ENCODE measurements at regions not wholly inside any gene's neighbourhood (a gene's known extent, or its start where the extent isn't known, plus 50 kb on each side); places are given as distances from the start of the nearest gene placed in this dataset.
"Not testable (repeated sequence)": the region's sequence is repeated elsewhere in the genome, so short reads cannot be mapped to it uniquely, and the experiment has no call there.

DNA sequence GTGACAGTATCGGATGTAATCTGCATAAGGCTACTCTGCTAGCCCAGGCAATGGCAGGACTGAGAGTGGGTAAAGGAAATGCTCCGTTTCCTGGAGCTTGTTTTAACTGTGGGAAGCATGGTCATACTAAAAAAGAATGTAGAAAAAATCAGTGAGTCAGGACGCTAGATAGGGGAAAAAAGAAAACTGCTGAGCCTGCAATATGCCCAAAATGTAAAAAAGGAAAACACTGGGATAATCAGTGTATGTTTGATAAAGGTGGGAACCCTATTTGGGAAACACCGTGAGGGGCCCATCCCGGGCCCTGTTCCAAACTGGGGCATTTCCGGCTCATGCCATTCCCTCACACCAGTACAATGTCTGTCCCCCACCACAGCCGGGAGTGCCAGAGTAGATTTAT lies 775.8 kb downstream of the ZPLD1 start:
- Histone ChIP-seq H3K36me3 (ENCODE audit: insufficient read depth, insufficient read length, low read length) (no peaks in the 10 kb centered on the region), H3K4me1 (ENCODE audit: insufficient read depth, insufficient read length) (no peaks in the 10 kb centered on the region), H3K9me3 (ENCODE audit: insufficient read depth, low read length) (no peaks in the 10 kb centered on the region), H3K27me3 (ENCODE audit: insufficient read depth, insufficient read length) (no peaks in the 10 kb centered on the region), H3K4me3 (ENCODE audit: insufficient read length, low read depth) (no peak overlapping the region), H3K9ac (ENCODE audit: insufficient read length, low read depth) (no peak overlapping the region)
- TF ChIP-seq YY1 (IDR thresholded peaks at IDR 0.05; ENCODE audit: insufficient read depth, insufficient read length) (no peak), SUZ12 (IDR thresholded peaks at IDR 0.05; ENCODE audit: extremely low read depth, insufficient read depth, insufficient read length) (no peak), ZNF274 (IDR thresholded peaks at IDR 0.05; ENCODE audit: low read depth, low read length) (no peak)
- DNase-seq (ENCODE audit: low read depth, low spot score) = no peak

DNA sequence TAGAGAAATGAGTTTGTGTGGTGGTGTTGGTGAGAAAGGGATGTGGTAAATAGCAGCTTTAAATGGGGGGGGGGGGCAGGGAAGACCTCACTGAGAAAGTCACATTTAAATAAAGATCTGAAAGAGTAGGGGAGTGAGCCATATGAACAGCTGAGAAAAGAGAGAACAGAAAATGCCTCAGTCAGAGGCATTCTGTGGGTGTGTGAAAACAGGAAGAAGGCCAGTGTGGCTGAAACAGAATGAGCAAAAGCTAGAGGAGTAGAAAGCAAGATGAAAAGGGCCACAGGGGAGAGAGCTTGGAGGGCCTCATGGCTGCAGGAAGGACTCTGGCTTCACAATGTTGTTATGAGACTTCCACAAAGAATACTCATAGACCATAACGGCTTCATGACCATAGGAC lies 783.3 kb downstream of the ZPLD1 start:
- no peak for DNase-seq (ENCODE audit: low read depth, low spot score)
- no peaks in the 10 kb centered on the region for H3K4me1 ChIP-seq (ENCODE audit: insufficient read depth, insufficient read length)

DNA sequence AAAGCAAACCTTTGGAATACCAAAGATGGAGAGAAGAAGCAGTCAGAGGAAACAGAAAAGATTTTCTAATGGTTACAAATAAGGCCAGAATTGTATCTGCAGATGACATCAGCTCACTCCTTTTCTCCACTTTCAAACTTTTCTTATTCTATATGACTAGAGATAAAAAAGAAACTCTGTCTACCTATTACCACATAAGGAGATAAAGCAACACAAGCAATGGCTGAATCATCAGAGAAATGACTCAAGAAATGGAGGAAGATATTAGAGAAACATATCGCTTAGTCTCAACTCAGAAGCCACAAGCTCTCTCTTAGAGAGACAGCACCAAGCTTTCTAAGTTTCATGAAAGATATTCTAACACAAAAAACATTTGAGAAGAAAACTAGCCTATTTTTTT lies 784.0 kb downstream of the ZPLD1 start:
- TF ChIP-seq ZNF274 (IDR thresholded peaks at IDR 0.05; ENCODE audit: low read depth, low read length) (no peak), YY1 (IDR thresholded peaks at IDR 0.05; ENCODE audit: insufficient read depth, insufficient read length) (no peak), SUZ12 (IDR thresholded peaks at IDR 0.05; ENCODE audit: extremely low read depth, insufficient read depth, insufficient read length) (no peak)
- Histone ChIP-seq H3K4me1 (ENCODE audit: insufficient read depth, insufficient read length) (no peaks in the 10 kb centered on the region), H3K27me3 (ENCODE audit: insufficient read depth, insufficient read length) (no peaks in the 10 kb centered on the region), H3K4me3 (ENCODE audit: insufficient read length, low read depth) (no peak overlapping the region), H3K9me3 (ENCODE audit: insufficient read depth, low read length) (peaks cover 6% of the 10 kb centered on the region; the same call in 1 of the 2 replicates), H3K9ac (ENCODE audit: insufficient read length, low read depth) (no peak overlapping the region), H3K36me3 (ENCODE audit: insufficient read depth, insufficient read length, low read length) (no peaks in the 10 kb centered on the region)
- no peak for DNase-seq (ENCODE audit: low read depth, low spot score)

More for the DNA sequence above, 783.3 kb downstream of the ZPLD1 start:
- no peaks in the 10 kb centered on the region for H3K27me3 ChIP-seq (ENCODE audit: insufficient read depth, insufficient read length)
- H3K9ac ChIP-seq (ENCODE audit: insufficient read length, low read depth) = no peak overlapping the region
- TF ChIP-seq YY1 (IDR thresholded peaks at IDR 0.05; ENCODE audit: insufficient read depth, insufficient read length) (no peak), SUZ12 (IDR thresholded peaks at IDR 0.05; ENCODE audit: extremely low read depth, insufficient read depth, insufficient read length) (no peak), ZNF274 (IDR thresholded peaks at IDR 0.05; ENCODE audit: low read depth, low read length) (no peak)
- H3K9me3 ChIP-seq (ENCODE audit: insufficient read depth, low read length) = peaks cover 6% of the 10 kb centered on the region; the same call in 1 of the 2 replicates
- H3K36me3 ChIP-seq (ENCODE audit: insufficient read depth, insufficient read length, low read length) = no peaks in the 10 kb centered on the region
- H3K4me3 ChIP-seq (ENCODE audit: insufficient read length, low read depth) = no peak overlapping the region

- Histone ChIP-seq H3K4me3 (ENCODE audit: insufficient read length, low read depth) (no peak overlapping the region), H3K9ac (ENCODE audit: insufficient read length, low read depth) (no peak overlapping the region), H3K9me3 (ENCODE audit: insufficient read depth, low read length) (no peaks in the 10 kb centered on the region), H3K27me3 (ENCODE audit: insufficient read depth, insufficient read length) (no peaks in the 10 kb centered on the region), H3K4me1 (ENCODE audit: insufficient read depth, insufficient read length) (no peaks in the 10 kb centered on the region), H3K36me3 (ENCODE audit: insufficient read depth, insufficient read length, low read length) (no peaks in the 10 kb centered on the region)
- no peak for DNase-seq (ENCODE audit: low read depth, low spot score)
- no peak for TF ChIP-seq YY1 (IDR thresholded peaks at IDR 0.05; ENCODE audit: insufficient read depth, insufficient read length)
- TF ChIP-seq ZNF274 (IDR thresholded peaks at IDR 0.05; ENCODE audit: low read depth, low read length) = no peak
These were observed 792.8 kb downstream of the ZPLD1 start for GRCh38 chr3:103227651-103228050.

- no peaks in the 10 kb centered on the region for H3K9me3 ChIP-seq (ENCODE audit: insufficient read depth, low read length)
- H3K9ac ChIP-seq (ENCODE audit: insufficient read length, low read depth) = no peak overlapping the region
- H3K27me3 ChIP-seq (ENCODE audit: insufficient read depth, insufficient read length) = no peaks in the 10 kb centered on the region
- TF ChIP-seq YY1 (IDR thresholded peaks at IDR 0.05; ENCODE audit: insufficient read depth, insufficient read length) (no peak), SUZ12 (IDR thresholded peaks at IDR 0.05; ENCODE audit: extremely low read depth, insufficient read depth, insufficient read length) (no peak), ZNF274 (IDR thresholded peaks at IDR 0.05; ENCODE audit: low read depth, low read length) (no peak)
- no peaks in the 10 kb centered on the region for H3K4me1 ChIP-seq (ENCODE audit: insufficient read depth, insufficient read length)
- H3K4me3 ChIP-seq (ENCODE audit: insufficient read length, low read depth) = no peak overlapping the region
- no peak for DNase-seq (ENCODE audit: low read depth, low spot score)
- no peaks in the 10 kb centered on the region for H3K36me3 ChIP-seq (ENCODE audit: insufficient read depth, insufficient read length, low read length)
These were observed 812.6 kb downstream of the ZPLD1 start for GRCh38 chr3:103247459-103247858.

DNA sequence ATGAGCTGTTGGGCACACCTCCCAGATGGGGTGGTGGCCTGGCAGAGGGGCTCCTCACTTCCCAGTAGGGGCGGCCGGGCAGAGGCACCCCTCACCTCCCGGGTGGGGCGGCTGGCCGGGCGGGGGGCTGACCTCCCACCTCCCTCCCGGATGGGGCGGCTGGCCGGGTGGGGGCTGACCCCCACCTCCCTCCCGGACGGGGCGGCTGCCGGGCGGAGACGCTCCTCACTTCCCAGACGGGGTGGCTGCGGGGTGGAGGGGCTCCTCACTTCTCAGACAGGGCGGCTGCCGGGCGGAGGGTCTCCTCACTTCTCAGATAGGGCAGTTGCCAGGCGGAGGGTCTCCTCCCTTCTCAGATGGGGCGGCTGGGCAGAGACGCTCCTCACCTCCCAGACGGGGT lies 820.0 kb downstream of the ZPLD1 start:
- DNase-seq (ENCODE audit: low read depth, low spot score); H3K4me3 ChIP-seq (ENCODE audit: insufficient read length, low read depth); H3K4me1 ChIP-seq (ENCODE audit: insufficient read depth, insufficient read length); H3K27me3 ChIP-seq (ENCODE audit: insufficient read depth, insufficient read length); H3K9ac ChIP-seq (ENCODE audit: insufficient read length, low read depth); H3K9me3 ChIP-seq (ENCODE audit: insufficient read depth, low read length); H3K36me3 ChIP-seq (ENCODE audit: insufficient read depth, insufficient read length, low read length): not testable (repeated sequence)

DNA sequence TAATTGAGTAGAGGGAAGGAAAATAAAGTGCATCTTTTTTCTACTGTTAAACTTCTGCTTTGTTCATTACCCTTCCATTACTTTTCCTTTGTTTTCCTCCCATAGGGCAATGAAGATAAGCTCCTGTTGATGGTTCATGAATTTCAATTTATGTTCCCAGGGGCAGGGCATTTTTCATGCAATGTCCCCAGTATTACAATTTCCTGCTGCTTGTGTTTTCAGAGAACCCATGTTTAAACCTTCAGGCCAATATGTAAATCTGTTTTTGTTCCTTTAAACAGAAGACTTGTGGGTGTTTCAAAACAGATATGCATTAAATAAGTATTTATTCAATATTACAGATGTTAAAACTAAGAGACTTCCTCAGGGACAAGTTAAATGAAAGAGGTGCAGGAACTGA lies 834.5 kb downstream of the ZPLD1 start:
- Histone ChIP-seq H3K9ac (ENCODE audit: insufficient read length, low read depth) (no peak overlapping the region), H3K4me1 (ENCODE audit: insufficient read depth, insufficient read length) (no peaks in the 10 kb centered on the region), H3K9me3 (ENCODE audit: insufficient read depth, low read length) (peaks cover 26% of the 10 kb centered on the region; the same call in 1 of the 2 replicates), H3K27me3 (ENCODE audit: insufficient read depth, insufficient read length) (no peaks in the 10 kb centered on the region), H3K36me3 (ENCODE audit: insufficient read depth, insufficient read length, low read length) (no peaks in the 10 kb centered on the region), H3K4me3 (ENCODE audit: insufficient read length, low read depth) (no peak overlapping the region)
- DNase-seq (ENCODE audit: low read depth, low spot score) = no peak
- TF ChIP-seq ZNF274 (IDR thresholded peaks at IDR 0.05; ENCODE audit: low read depth, low read length) = no peak
- TF ChIP-seq YY1 (IDR thresholded peaks at IDR 0.05; ENCODE audit: insufficient read depth, insufficient read length) = no peak

GRCh38 chr3:103271575-103271974 lies 836.8 kb downstream of the ZPLD1 start:
- Histone ChIP-seq H3K4me1 (ENCODE audit: insufficient read depth, insufficient read length) (no peaks in the 10 kb centered on the region), H3K36me3 (ENCODE audit: insufficient read depth, insufficient read length, low read length) (no peaks in the 10 kb centered on the region), H3K4me3 (ENCODE audit: insufficient read length, low read depth) (no peak overlapping the region), H3K9me3 (ENCODE audit: insufficient read depth, low read length) (peaks cover 26% of the 10 kb centered on the region; the same call in 1 of the 2 replicates), H3K27me3 (ENCODE audit: insufficient read depth, insufficient read length) (no peaks in the 10 kb centered on the region), H3K9ac (ENCODE audit: insufficient read length, low read depth) (no peak overlapping the region)
- DNase-seq (ENCODE audit: low read depth, low spot score) = no peak
- no peak for TF ChIP-seq ZNF274 (IDR thresholded peaks at IDR 0.05; ENCODE audit: low read depth, low read length)
- TF ChIP-seq SUZ12 (IDR thresholded peaks at IDR 0.05; ENCODE audit: extremely low read depth, insufficient read depth, insufficient read length) = no peak
- no peak for TF ChIP-seq YY1 (IDR thresholded peaks at IDR 0.05; ENCODE audit: insufficient read depth, insufficient read length)
